ENCODE measurements at regions not wholly inside any gene's neighbourhood (a gene's known extent, or its start where the extent isn't known, plus 50 kb on each side); places are given as distances from the start of the nearest gene placed in this dataset.

- peaks cover 11% of the 10 kb centered on the region for H3K36me3 Mint-ChIP-seq
- no peaks in the 10 kb centered on the region for H3K27me3 Mint-ChIP-seq (ENCODE audit: low read depth)
- H3K9me3 Mint-ChIP-seq: peaks cover 55% of the 10 kb centered on the region
- no peak overlapping the region for H3K27ac Mint-ChIP-seq
- TF ChIP-seq, protein P1, sequence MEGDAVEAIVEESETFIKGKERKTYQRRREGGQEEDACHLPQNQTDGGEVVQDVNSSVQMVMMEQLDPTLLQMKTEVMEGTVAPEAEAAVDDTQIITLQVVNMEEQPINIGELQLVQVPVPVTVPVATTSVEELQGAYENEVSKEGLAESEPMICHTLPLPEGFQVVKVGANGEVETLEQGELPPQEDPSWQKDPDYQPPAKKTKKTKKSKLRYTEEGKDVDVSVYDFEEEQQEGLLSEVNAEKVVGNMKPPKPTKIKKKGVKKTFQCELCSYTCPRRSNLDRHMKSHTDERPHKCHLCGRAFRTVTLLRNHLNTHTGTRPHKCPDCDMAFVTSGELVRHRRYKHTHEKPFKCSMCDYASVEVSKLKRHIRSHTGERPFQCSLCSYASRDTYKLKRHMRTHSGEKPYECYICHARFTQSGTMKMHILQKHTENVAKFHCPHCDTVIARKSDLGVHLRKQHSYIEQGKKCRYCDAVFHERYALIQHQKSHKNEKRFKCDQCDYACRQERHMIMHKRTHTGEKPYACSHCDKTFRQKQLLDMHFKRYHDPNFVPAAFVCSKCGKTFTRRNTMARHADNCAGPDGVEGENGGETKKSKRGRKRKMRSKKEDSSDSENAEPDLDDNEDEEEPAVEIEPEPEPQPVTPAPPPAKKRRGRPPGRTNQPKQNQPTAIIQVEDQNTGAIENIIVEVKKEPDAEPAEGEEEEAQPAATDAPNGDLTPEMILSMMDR (IDR thresholded peaks at IDR 0.05; ENCODE audit: unreplicated experiment): no peak
- no peak for DNase-seq (ENCODE audit: low spot score in 2 of 2, unreplicated experiment in 2 of 2)
- no peaks in the 10 kb centered on the region for H3K4me1 Mint-ChIP-seq
- no peak overlapping the region for H3K4me3 Mint-ChIP-seq
Measured at GRCh38 chr12:102302553-102302952, 104.9 kb upstream of the PMCH start.

- TF ChIP-seq, protein P1 (IDR thresholded peaks at IDR 0.05; ENCODE audit: unreplicated experiment): no peak
- H3K27ac Mint-ChIP-seq: no peak overlapping the region
- no peak overlapping the region for H3K4me3 Mint-ChIP-seq
- peaks cover 9% of the 10 kb centered on the region for H3K36me3 Mint-ChIP-seq
- no peaks in the 10 kb centered on the region for H3K27me3 Mint-ChIP-seq (ENCODE audit: low read depth)
- H3K9me3 Mint-ChIP-seq: peaks cover 55% of the 10 kb centered on the region
- no peaks in the 10 kb centered on the region for H3K4me1 Mint-ChIP-seq
- DNase-seq (ENCODE audit: low spot score in 2 of 2, unreplicated experiment in 2 of 2): no peak
Measured at GRCh38 chr12:102301547-102301946, 103.9 kb upstream of the PMCH start.

DNA sequence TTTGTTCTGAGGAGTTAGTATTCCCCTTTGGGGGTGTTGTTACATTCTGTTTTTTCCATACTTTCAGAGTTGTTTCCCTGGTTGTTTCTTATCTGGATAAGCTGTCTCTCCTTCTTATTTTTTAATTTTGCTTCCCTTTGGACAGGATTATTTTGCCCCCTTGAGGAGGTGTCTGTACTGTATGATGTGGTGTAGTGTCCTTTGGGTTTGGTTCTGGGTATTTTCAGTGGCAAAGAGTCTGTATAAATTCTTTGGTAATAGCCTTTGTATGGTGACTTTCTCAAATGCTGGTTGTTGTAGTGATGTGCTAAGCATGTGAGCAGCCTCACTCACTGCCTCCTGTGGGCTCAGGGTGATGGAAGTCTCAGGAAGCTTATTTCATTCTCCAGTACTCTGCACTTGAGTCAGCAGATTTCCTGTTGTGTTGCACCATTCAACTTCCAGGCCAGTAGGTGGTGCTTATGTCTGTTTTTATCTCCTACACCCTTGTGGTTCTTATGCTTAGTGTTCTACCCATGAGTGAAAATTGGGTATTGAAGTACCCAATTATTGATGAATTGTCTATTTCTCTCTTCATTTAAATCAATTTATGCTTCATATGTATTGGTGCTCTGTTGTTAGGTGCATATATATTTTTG, 103.3 kb upstream of the PMCH start:
- H3K4me3 Mint-ChIP-seq: no peak overlapping the region
- no peaks in the 10 kb centered on the region for H3K4me1 Mint-ChIP-seq
- peaks cover 61% of the 10 kb centered on the region for H3K9me3 Mint-ChIP-seq
- H3K27ac Mint-ChIP-seq: no peak overlapping the region
- TF ChIP-seq, protein P1 (IDR thresholded peaks at IDR 0.05; ENCODE audit: unreplicated experiment): no peak
- no peaks in the 10 kb centered on the region for H3K27me3 Mint-ChIP-seq (ENCODE audit: low read depth)
- peaks cover 9% of the 10 kb centered on the region for H3K36me3 Mint-ChIP-seq
- no peak for DNase-seq (ENCODE audit: low spot score in 2 of 2, unreplicated experiment in 2 of 2)

DNA sequence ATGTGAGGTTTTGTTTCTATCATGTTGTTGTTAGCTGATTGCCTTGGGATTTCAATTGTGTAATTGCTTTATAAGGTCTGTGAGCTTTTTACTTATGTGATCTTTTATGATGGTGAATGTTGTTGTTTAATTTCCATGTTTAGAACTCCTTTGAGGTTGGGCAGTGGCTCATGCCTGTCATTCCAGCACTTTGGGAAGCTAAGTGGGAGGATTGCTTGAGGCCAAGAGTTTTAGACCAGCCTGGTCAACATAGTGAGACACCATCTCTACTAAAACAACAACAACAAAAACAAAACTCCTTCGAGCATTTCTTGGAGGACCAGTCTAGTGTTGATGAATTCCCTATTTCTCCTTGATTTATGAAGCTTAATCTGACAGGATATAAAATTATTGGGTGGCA, 102.1 kb upstream of the PMCH start:
- Mint-ChIP-seq H3K4me3 (no peak overlapping the region), H3K36me3 (peaks cover 9% of the 10 kb centered on the region), H3K4me1 (no peaks in the 10 kb centered on the region), H3K27ac (no peak overlapping the region), H3K9me3 (peaks cover 71% of the 10 kb centered on the region), H3K27me3 (ENCODE audit: low read depth) (no peaks in the 10 kb centered on the region)
- TF ChIP-seq, protein P1 (IDR thresholded peaks at IDR 0.05; ENCODE audit: unreplicated experiment): no peak
- DNase-seq (ENCODE audit: low spot score in 2 of 2, unreplicated experiment in 2 of 2): no peak

DNA sequence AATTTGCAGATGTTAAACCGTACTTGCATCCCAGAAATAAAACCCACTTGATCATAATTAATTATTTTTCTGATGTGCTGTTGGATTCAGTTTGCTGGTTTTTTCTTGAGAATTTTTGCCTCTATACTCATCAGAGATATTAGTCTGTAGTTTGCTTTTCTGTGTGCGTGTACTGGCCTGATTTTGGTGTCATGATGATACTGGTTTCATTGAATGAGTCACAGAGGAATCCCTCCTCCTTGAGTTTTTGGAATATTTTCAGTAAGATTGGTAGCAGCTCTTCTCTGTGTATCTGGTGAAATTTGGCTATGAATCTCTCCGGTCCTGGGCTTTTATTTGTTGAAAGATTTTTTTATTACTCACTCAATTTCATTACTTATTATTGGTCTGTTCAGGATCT, 100.4 kb upstream of the PMCH start:
- DNase-seq (ENCODE audit: low spot score in 2 of 2, unreplicated experiment in 2 of 2): no peak
- H3K9me3 Mint-ChIP-seq: peaks cover 65% of the 10 kb centered on the region
- peaks cover 9% of the 10 kb centered on the region for H3K36me3 Mint-ChIP-seq
- H3K4me3 Mint-ChIP-seq: no peak overlapping the region
- TF ChIP-seq, protein P1 (IDR thresholded peaks at IDR 0.05; ENCODE audit: unreplicated experiment): no peak
- H3K27ac Mint-ChIP-seq: no peak overlapping the region
- no peaks in the 10 kb centered on the region for H3K4me1 Mint-ChIP-seq
- H3K27me3 Mint-ChIP-seq (ENCODE audit: low read depth): no peaks in the 10 kb centered on the region

- Mint-ChIP-seq H3K4me1 (no peaks in the 10 kb centered on the region), H3K36me3 (peaks cover 9% of the 10 kb centered on the region), H3K27me3 (ENCODE audit: low read depth) (no peaks in the 10 kb centered on the region), H3K4me3 (no peak overlapping the region), H3K9me3 (peaks cover 59% of the 10 kb centered on the region), H3K27ac (no peak overlapping the region)
- TF ChIP-seq, protein P1 (IDR thresholded peaks at IDR 0.05; ENCODE audit: unreplicated experiment): no peak
- no peak for DNase-seq (ENCODE audit: low spot score in 2 of 2, unreplicated experiment in 2 of 2)
Measured at GRCh38 chr12:102297412-102297811, 99.8 kb upstream of the PMCH start.

Data from mesothelial cell of epicardium (in vitro differentiated cells).